ENCODE measurements at regions not wholly inside any gene's neighbourhood (a gene's known extent, or its start where the extent isn't known, plus 50 kb on each side); places are given as distances from the start of the nearest gene placed in this dataset.

GRCh38 chr3:188076176-188076575 is 77.8 kb upstream of the LPP start:
- H3K27ac ChIP-seq (ENCODE audit: insufficient read depth, low read depth, low read length) = no peak overlapping the region
- FAIRE-seq = no peak
- H3K27me3 ChIP-seq (ENCODE audit: control insufficient read depth in 2 of 2, insufficient read depth in 2 of 2, low read length in 2 of 2) = no peaks in the 10 kb centered on the region
- no peak for DNase-seq (ENCODE audit: low read depth, low spot score)
- BruUV-seq (replicated peaks) = no TSS peak
- TF ChIP-seq GATA2 (IDR thresholded peaks at IDR 0.05; ENCODE audit: insufficient read depth, insufficient read length, low read depth, low read length) = no peak
- TF ChIP-seq POLR2A (IDR thresholded peaks at IDR 0.05; ENCODE audit: low read depth, low read length) = no peak
- no peak for TF ChIP-seq JUN (IDR thresholded peaks at IDR 0.05; ENCODE audit: borderline replicate concordance, insufficient read depth, insufficient read length, low read depth)
- TF ChIP-seq POLR2AphosphoS5 (IDR thresholded peaks at IDR 0.05; ENCODE audit: insufficient read depth, low read depth, low read length) = no peak
- no peak for TF ChIP-seq MYC (IDR thresholded peaks at IDR 0.05; ENCODE audit: low read depth, low read length)
- TF ChIP-seq CTCF (IDR thresholded peaks at IDR 0.05; ENCODE audit: extremely low read depth in 1 of 2, insufficient read depth in 1 of 2, low read depth in 1 of 2, low read length in 2 of 2) = no peak
- no peak for TF ChIP-seq EZH2 (IDR thresholded peaks at IDR 0.05; ENCODE audit: borderline replicate concordance, low read depth, low read length, severe bottlenecking)
- no peak for TF ChIP-seq FOS (IDR thresholded peaks at IDR 0.05; ENCODE audit: borderline replicate concordance, insufficient read depth, low read length)
- TF ChIP-seq MAX (IDR thresholded peaks at IDR 0.05; ENCODE audit: insufficient read depth, insufficient read length) = no peak
- no peak overlapping the region for H3K4me2 ChIP-seq (ENCODE audit: insufficient read depth, low read length)
- no peak overlapping the region for H3K9ac ChIP-seq (replicated peaks; ENCODE audit: extremely low read depth, insufficient read depth, low read length)
- POLR2A ChIA-PET = no interaction called here
- no peaks in the 10 kb centered on the region for H4K20me1 ChIP-seq (replicated peaks; ENCODE audit: control insufficient read depth, extremely low read depth, insufficient read depth, low read length)
- dilution Hi-C loops (cut with MboI; ENCODE audit: extremely low pct_ligation_motif_present, low sequenced_read_pairs) = no loop called here
- intact Hi-C loops (cut with micrococcal nuclease) = no loop called here
- no peaks in the 10 kb centered on the region for H3K9me3 ChIP-seq (replicated peaks; ENCODE audit: control insufficient read depth, insufficient read depth, low read length)
- CTCF ChIA-PET = interaction anchor here (1.3 kb wide), 1 partner anchor 13 kb away, joined by 3 read pairs; no protein-coding TSS in a partner anchor
- no peaks in the 10 kb centered on the region for H3K4me1 ChIP-seq (ENCODE audit: control insufficient read depth, extremely low read depth, insufficient read depth, low read length)
- H3K79me2 ChIP-seq (ENCODE audit: control insufficient read depth, insufficient read depth, low read length) = no peaks in the 10 kb centered on the region
- H2AFZ ChIP-seq (ENCODE audit: low read depth, low read length) = no peak overlapping the region
- no peaks in the 10 kb centered on the region for H3K36me3 ChIP-seq (ENCODE audit: control insufficient read depth in 2 of 2, extremely low read depth in 1 of 2, insufficient read depth in 2 of 2, low read length in 2 of 2)
- H3K4me3 ChIP-seq (replicated peaks in 1 of 3; ENCODE audit: insufficient read depth in 1 of 3, low read depth in 1 of 3, low read length in 3 of 3) = no peak overlapping the region
- H3K9me1 ChIP-seq (replicated peaks; ENCODE audit: control insufficient read depth, extremely low read depth, insufficient read depth, low read length) = no peaks in the 10 kb centered on the region
